DMS114 treated with DMSO at 0.1 percent for 48 hours (cell line): ENCODE measurements at regions not wholly inside any gene's neighbourhood (a gene's known extent, or its start where the extent isn't known, plus 50 kb on each side); places are given as distances from the start of the nearest gene placed in this dataset.
"Not testable (repeated sequence)": the region's sequence is repeated elsewhere in the genome, so short reads cannot be mapped to it uniquely, and the experiment has no call there.

Experiments used
- DNase-seq: peaks from one replicate; lab custom pipeline; 2025; ENCODE audit not compliant: unreplicated experiment; lab: John Stamatoyannopoulos, UW

- no peak for DNase-seq
Measured at GRCh38 chr3:43838009-43838758, 147.4 kb downstream of the ABHD5 start.

GRCh38 chr3:43838877-43839276 is 148.1 kb downstream of the ABHD5 start:
- DNase-seq = no peak

GRCh38 chr3:43843386-43843785 is 152.6 kb downstream of the ABHD5 start:
- DNase-seq = no peak

GRCh38 chr3:43844757-43845156 is 154.0 kb downstream of the ABHD5 start:
- DNase-seq = no peak

GRCh38 chr3:43845553-43845952 is 154.8 kb downstream of the ABHD5 start:
- not testable (repeated sequence) for DNase-seq

GRCh38 chr3:43852066-43852465 is 161.3 kb downstream of the ABHD5 start:
- DNase-seq = no peak

- DNase-seq = no peak
Measured at GRCh38 chr3:43854283-43854682, 163.5 kb downstream of the ABHD5 start.

- no peak for DNase-seq
Measured at GRCh38 chr3:43854916-43855315, 164.2 kb downstream of the ABHD5 start.

- DNase-seq = no peak
Measured at GRCh38 chr3:43855674-43856299, 165.0 kb downstream of the ABHD5 start.

GRCh38 chr3:43856351-43856750 is 165.6 kb downstream of the ABHD5 start:
- DNase-seq = no peak

- no peak for DNase-seq
Measured at GRCh38 chr3:43856761-43857160, 166.0 kb downstream of the ABHD5 start.

GRCh38 chr3:43857361-43858293 is 166.9 kb downstream of the ABHD5 start:
- DNase-seq = no peak

- DNase-seq = no peak
Measured at GRCh38 chr3:43858294-43858701, 167.6 kb downstream of the ABHD5 start.

GRCh38 chr3:43859766-43860165 is 169.0 kb downstream of the ABHD5 start:
- no peak for DNase-seq

GRCh38 chr3:43861635-43862034 is 170.9 kb downstream of the ABHD5 start:
- no peak for DNase-seq

- DNase-seq = no peak
Measured at GRCh38 chr3:43862470-43862869, 171.7 kb downstream of the ABHD5 start.

- no peak for DNase-seq
Measured at GRCh38 chr3:43862992-43863805, 172.5 kb downstream of the ABHD5 start.

GRCh38 chr3:43863966-43864933 is 173.5 kb downstream of the ABHD5 start:
- no peak for DNase-seq

- no peak for DNase-seq
Measured at GRCh38 chr3:43865351-43865750, 174.6 kb downstream of the ABHD5 start.
